GM12891 (cell line): ENCODE measurements at regions not wholly inside any gene's neighbourhood (a gene's known extent, or its start where the extent isn't known, plus 50 kb on each side); places are given as distances from the start of the nearest gene placed in this dataset.
"Not testable (repeated sequence)": the region's sequence is repeated elsewhere in the genome, so short reads cannot be mapped to it uniquely, and the experiment has no call there.

ENCODE experiments used
- POLR2A ChIP-seq: IDR thresholded peaks from 2 replicates; pipeline ENCODE4 v1.6.1; 2011; ENCODE audit warnings: low read depth, low read length, control low read depth
- TAF1 ChIP-seq: IDR thresholded peaks from 2 replicates; pipeline ENCODE4 v1.6.1; 2011; ENCODE audit warnings: low read depth, low read length, control low read depth

GRCh38 chr15:84094720-84095119, 140.9 kb upstream of the GOLGA6L4 start:
- not testable (repeated sequence) for TF ChIP-seq POLR2A, TAF1
